A673 (cell line): ENCODE measurements at regions not wholly inside any gene's neighbourhood (a gene's known extent, or its start where the extent isn't known, plus 50 kb on each side); places are given as distances from the start of the nearest gene placed in this dataset.

Source experiments
- EZH2 ChIP-seq: fragments of 200-600 bp; sonication (generic); IDR thresholded peaks from 2 replicates; pipeline ENCODE4 v1.6.1; 2017; ENCODE audit warnings: borderline replicate concordance, low read depth, mild to moderate bottlenecking, mixed read lengths, antibody characterized with exemption, low read length; ENCODE audit not compliant: poor library complexity, severe bottlenecking
- TF ChIP-seq, protein P1 (sequence below): fragments of 300-800, 200-600 bp; sonication (generic); conservative IDR thresholded peaks from 2 replicates; pipeline ENCODE4 v1.5.1; 2017; ENCODE audit warnings: low read depth, mild to moderate bottlenecking, antibody characterized with exemption, low read length, moderate library complexity, mixed read lengths

DNA sequence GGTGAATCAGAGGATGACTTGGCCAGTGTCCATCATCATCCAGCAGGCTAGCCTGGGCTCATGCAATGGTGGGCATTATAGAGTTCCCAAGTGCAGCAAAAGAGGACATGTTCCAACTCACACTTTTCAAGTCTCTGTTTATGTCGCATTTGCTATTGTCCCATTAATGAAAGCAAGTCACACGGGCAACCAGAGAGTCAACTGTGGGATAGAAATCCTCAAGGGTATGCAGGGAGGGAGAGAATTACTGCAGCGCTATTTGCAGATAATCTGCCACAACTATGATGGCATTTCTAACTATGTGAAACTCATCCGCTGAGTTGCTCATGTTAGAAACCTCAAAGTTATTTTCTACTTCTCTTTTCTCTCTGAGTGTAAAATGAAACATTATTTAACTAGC is 78.5 kb upstream of the TAB3 start:
- TF ChIP-seq, protein P1, sequence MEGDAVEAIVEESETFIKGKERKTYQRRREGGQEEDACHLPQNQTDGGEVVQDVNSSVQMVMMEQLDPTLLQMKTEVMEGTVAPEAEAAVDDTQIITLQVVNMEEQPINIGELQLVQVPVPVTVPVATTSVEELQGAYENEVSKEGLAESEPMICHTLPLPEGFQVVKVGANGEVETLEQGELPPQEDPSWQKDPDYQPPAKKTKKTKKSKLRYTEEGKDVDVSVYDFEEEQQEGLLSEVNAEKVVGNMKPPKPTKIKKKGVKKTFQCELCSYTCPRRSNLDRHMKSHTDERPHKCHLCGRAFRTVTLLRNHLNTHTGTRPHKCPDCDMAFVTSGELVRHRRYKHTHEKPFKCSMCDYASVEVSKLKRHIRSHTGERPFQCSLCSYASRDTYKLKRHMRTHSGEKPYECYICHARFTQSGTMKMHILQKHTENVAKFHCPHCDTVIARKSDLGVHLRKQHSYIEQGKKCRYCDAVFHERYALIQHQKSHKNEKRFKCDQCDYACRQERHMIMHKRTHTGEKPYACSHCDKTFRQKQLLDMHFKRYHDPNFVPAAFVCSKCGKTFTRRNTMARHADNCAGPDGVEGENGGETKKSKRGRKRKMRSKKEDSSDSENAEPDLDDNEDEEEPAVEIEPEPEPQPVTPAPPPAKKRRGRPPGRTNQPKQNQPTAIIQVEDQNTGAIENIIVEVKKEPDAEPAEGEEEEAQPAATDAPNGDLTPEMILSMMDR, result no peak
- no peak for TF ChIP-seq EZH2
